ENCODE measurements at regions not wholly inside any gene's neighbourhood (a gene's known extent, or its start where the extent isn't known, plus 50 kb on each side); places are given as distances from the start of the nearest gene placed in this dataset.
A peak's percentile ranks its signal among the peaks of the same experiment; 100 is the strongest.
"Not testable (repeated sequence)": the region's sequence is repeated elsewhere in the genome, so short reads cannot be mapped to it uniquely, and the experiment has no call there.

DNA sequence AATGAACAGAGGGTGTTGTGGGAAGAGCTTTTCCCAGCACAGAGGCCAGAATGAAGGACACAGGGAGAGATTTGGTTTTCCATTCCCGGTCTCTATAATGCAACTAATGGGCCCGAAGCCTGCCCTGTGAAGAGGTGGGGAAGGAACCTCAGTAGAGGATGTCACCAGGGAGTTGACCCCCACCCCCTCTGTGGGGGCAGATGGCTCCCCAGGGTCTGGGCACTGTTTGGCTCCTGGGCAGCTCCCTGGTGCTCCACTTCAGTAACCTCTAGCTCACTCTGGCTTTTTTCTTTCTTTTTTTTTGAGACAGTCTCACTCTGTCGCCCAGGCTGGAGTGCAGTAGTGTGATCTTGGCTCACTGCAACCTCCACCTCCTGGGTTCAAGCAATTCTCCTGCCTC, 109.1 kb upstream of the DLG1 start:
- DNase-seq (ENCODE audit: low read depth): no peak

- DNase-seq (ENCODE audit: low read depth): no peak
Measured at GRCh38 chr3:197407053-197407452, 108.6 kb upstream of the DLG1 start.

DNA sequence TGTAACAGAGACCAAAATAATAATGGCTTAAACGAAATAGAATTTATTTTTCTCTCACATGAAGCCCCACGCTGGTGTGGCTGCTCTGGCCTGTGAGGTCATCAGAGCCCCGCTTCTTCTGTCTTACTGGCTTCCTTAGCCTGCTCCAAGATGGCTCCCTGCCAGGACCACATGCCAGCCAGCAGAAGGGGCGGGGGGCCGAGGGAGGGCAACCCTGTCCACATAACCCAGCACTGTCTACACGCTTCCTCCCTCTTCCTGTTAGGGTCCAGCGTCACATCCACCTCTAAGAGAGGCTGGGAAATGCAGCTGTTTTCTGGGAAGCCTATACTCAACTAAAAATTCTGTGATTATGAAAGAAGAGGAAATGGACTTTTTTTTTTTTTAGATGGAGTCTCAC, 107.9 kb upstream of the DLG1 start:
- DNase-seq (ENCODE audit: low read depth): peak; percentile 69

GRCh38 chr3:197404754-197405153, 106.3 kb upstream of the DLG1 start:
- DNase-seq (ENCODE audit: low read depth): no peak

DNA sequence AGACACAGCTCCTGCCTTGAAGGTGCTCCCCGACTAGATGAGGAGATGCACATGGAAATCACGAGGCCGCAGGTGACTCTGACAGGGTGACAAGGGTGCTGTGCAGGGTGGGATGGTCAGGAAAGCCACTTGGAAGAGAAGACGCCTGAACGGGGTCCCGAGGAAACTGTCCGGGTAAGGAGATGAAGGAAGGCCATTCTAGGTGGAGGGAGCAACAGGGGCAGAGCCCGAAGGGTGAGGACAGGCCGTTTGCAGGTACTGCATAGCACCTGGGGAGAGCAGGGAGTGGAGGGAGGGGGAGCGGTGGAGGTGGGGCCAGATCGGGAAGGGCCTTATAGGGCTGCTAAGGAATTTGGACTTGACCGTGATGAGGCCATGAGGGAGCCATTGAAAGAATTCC, 105.6 kb upstream of the DLG1 start:
- DNase-seq (ENCODE audit: low read depth): no peak

GRCh38 chr3:197402401-197402800, 104.0 kb upstream of the DLG1 start:
- DNase-seq (ENCODE audit: low read depth): not testable (repeated sequence)

DNA sequence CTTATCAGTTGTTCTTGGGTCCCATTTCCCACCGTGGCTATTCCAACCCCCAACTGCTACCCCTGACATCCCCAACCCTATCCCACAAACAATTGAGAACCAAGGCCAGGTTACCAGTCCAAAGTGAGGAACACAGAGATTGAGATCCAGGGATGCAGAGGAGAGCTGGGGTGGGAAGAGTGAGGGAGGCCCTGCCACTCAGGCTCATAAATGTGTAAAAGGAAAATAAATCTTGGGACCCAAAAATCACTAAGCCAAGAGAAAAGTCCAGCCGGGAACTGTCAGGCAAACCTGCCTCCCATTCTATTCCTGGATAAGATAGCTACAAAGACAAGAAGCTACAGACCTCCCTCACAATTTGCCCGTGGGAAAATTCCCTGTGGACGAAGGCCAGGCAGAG, 101.1 kb upstream of the DLG1 start:
- DNase-seq (ENCODE audit: low read depth): no peak

GRCh38 chr3:197398286-197398878, 100.0 kb upstream of the DLG1 start:
- DNase-seq (ENCODE audit: low read depth): no peak

- no peak for DNase-seq (ENCODE audit: low read depth)
Measured at GRCh38 chr3:197397838-197398237, 99.4 kb upstream of the DLG1 start.

DNA sequence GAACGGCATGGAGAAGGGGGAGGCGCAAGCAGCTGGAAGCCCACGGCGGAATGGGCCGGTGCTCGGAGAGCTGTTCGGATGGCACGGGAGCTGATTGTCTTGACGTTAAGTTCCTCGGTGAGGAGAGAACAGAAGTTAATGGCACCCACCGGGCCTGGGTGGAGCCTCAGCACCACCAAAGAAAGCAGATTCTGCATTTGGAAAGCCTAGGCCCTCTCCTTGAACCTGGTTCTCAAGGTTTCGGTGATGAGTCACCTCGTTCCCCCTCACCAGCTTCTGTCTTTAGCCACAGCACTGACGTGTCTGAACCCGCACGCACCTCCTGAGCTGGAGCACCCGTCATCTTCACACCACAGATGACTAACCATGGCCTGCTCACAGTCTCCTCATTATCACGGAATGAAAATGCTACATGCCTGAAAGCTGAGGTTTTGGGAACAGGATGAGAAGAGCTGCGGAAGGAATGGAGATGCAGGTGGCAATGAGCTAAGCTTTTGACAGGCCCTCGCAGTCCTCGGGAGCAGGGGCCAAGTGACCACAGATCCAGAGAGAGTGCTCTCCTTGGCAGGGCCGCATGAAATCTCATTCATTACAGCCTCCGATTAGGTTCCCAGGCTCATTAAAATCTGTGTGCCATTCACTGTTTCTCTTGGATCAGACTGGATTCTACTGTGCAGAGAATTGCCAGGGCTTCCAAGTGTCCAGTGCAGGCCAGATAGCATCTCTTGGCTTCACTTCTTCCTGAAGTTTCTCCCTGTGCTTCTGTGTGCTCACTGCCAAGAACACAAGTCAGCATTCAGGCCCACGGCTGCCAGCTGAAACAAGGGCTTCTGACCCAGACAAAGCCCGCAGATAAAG, 96.3 kb upstream of the DLG1 start:
- peak; percentile 100 for DNase-seq (ENCODE audit: low read depth)

- not testable (repeated sequence) for DNase-seq (ENCODE audit: low read depth)
Measured at GRCh38 chr3:197394126-197394463, 95.7 kb upstream of the DLG1 start.

DNA sequence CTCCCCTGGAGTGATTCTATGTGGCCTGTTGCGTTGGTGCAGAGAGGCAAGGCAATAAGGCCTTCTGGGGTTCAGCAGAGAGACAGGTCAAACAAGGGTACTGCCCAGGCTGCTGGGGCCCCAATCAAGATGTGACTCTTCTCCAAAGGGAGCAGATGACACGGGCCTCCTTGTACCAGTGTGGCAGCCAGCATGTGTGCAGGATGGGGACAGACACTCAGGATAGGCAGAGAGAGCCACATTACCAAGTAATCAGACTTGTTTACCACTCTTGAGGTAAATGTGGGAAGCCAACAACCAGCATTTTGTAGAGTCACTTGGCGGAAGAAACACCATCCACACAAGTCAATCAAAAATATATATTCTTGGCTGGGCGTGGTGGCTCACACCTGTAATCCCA, 95.3 kb upstream of the DLG1 start:
- DNase-seq (ENCODE audit: low read depth): no peak

GRCh38 chr3:197392961-197393360, 94.5 kb upstream of the DLG1 start:
- DNase-seq (ENCODE audit: low read depth): peak; percentile 77

DNA sequence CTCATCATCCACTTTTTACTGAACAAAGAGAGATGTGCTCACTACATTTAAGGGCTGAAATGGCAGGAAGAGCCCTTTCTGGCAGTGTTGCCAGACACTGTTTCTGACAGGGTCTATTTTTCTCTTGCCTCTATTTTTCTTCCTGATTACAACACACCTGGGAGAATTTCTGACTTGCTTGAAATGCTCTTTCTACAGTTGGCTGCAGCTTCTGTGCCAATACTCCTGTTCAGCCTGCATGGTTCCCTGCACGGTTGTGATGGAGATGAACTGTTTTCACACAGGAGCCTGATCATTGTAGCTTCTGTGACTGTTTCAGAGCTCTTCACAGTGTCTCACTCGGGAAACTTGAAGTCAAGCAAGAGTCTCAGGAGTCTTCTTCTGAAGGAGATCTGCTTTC, 83.0 kb upstream of the DLG1 start:
- DNase-seq (ENCODE audit: low read depth): no peak

DNA sequence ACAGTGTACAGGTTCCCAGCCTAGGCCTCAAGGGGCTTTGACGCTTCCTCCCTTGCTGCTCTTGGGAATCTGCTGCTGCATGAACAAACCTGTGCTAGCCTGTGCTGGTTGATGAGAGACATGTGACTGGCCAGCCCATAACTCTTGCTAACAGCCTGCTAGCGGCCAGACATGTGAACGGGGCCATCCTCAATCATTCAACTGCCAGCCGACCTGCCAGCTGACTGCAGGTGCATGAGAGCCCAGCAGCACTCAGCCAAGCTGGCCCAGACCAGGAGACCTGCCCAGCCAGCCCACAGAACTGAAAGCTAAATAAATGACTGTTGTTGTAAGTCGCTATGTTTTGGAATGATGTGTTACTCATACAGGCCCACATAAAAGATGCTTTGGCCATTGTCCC, 82.4 kb upstream of the DLG1 start:
- DNase-seq (ENCODE audit: low read depth): no peak

DNA sequence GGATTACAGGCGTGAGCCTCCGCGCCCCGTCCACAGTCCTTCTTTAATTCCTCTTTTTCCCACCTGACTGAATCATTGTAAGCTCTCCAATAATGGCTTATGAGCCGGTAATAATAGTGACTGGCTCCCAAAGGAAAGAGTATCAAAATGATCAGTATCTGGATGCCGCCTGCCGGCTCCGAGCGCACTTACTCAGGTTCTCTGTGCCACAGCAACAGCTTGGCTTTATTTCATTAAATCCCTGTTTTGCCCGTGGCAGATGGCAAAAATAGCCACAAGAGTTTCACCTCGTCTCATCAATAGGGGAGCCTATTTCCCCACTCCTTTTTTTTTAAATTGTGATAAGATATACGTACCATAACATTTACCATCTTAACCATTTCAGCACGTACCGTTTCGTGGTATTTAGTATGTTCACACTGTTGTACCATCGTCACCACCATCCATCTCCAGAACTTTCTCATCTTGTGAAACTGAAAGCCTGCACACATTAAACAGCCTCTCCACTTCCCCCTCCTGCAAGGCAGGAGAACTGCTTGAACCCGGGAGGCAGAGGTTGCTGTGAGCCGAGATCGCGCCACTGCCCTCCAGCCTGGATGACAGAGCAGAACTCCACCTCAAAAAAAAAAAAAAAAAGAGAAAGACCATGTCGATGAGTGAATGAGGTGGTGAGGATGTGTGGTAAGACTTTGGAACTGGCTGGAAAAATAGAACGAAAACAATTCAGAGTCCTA, 80.7 kb upstream of the DLG1 start:
- DNase-seq (ENCODE audit: low read depth): no peak

DNA sequence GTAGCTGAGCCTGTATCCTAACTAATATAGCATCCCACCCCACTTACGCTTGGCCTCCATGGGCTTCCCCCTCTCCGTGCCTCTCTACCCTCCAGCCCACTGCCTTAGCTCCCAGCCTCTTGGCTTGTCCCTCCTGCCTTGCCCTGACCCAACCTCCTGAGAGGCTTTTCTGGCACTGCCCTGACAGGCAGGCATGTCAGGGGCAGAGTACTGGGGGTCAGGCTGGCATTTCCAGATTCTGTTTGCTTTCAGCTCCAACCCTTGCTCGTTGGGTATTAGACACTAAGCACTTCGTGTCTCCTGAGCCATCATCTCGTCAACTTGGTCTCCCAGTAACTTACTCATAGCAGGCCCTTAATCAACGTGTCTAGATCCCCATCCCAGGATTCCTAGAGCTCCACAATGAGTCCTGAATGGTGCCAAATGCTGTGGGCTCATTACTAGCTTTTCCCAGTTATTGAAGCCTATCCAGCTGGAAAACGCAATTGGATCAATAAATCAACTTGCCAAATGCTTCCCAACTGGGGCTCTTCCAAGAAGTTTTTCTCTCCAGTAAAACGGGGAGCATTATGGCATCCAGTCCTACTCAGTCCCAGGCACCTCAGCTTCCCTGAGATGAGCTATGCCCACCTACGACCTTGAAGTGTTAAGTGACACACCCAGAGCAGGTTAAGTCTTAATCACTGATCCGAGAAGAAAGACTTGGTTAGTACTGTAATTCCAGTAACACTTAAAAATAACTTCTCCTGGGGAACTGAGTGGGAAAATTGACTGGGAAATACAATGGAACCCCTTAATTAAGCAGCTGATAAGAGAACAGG, 78.5 kb upstream of the DLG1 start:
- DNase-seq (ENCODE audit: low read depth): no peak

- DNase-seq (ENCODE audit: low read depth): peak; percentile 80
Measured at GRCh38 chr3:197376020-197376419, 77.6 kb upstream of the DLG1 start.

GRCh38 chr3:197375001-197375441, 76.6 kb upstream of the DLG1 start:
- no peak for DNase-seq (ENCODE audit: low read depth)

DNA sequence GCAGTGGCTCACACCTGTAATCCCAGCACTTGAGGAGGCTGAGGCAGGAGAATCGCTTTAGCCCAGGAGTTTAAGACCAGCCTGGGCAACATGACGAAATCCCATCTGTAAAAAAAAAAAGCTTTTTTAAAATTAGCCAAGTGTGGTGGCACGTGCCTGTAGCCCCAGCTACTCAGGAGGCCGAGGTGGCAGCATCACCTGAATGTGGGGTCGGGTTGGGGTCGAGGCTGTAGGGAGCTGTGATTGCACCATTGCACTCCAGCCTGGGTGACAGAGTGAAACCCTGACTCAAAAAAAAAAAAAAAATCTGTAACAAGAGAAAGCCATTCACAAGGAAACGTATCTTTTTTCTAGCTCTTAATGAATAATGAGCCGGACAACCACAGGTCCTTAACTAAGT, 74.7 kb upstream of the DLG1 start:
- no peak for DNase-seq (ENCODE audit: low read depth)

DNA sequence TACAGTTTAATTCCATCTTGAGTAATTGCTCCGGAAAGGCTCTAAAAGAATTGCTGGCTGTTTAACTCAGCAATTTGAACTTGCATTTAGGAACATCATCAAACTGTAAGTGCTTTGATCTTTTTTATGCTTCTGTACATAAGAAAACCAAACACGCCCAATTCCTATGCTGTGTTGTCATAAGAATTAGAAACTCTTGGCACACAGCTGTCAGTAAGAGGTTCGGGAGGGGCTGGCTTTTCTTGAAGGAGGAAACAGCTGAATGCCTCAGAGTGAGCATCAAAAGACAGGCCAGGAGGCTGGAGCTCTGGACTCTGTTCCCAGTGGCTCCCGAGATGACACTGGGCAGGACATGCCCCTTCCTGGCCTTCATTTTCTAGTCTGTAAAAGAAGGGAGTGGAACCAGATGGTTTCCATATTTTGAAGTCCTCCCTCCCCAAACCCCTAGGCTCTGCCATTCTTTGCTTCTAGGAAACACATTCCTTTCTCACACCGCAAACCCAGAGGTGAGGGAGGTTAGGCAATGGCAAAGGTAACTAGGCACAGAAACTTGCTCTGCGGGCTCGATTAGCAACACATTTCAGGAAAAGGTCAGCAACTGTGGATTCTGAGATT, 73.7 kb upstream of the DLG1 start:
- DNase-seq (ENCODE audit: low read depth): peak; percentile 80
